ENCODE measurements at regions not wholly inside any gene's neighbourhood (a gene's known extent, or its start where the extent isn't known, plus 50 kb on each side); places are given as distances from the start of the nearest gene placed in this dataset.

- TF ChIP-seq CREB5 (CRISPR knock-in tag; IDR thresholded peaks at IDR 0.05; ENCODE audit: low read depth), result no peak
Observed at GRCh38 chr4:125832161-125832560, 517.4 kb downstream of the FAT4 start (continued).

- no peak for TF ChIP-seq ZFP30 (CRISPR knock-in tag; IDR thresholded peaks at IDR 0.05)
- no peak for TF ChIP-seq TCF4 (CRISPR knock-in tag; IDR thresholded peaks at IDR 0.05; ENCODE audit: borderline replicate concordance)
- no peak for TF ChIP-seq PPARA (CRISPR knock-in tag; IDR thresholded peaks at IDR 0.05; ENCODE audit: borderline replicate concordance)
- ATAC-seq, result peak; percentile 90
Observed at GRCh38 chr4:125836597-125837195, 521.9 kb downstream of the FAT4 start.

- peak; percentile 87 for TF ChIP-seq ISL1 (CRISPR knock-in tag; IDR thresholded peaks at IDR 0.05)
- TF ChIP-seq CREB5 (CRISPR knock-in tag; IDR thresholded peaks at IDR 0.05; ENCODE audit: low read depth), result no peak
- ATAC-seq, result peak; percentile 74; the same call in 2 of the 3 replicates
Observed at GRCh38 chr4:125837493-125838201, 522.9 kb downstream of the FAT4 start.

- TF ChIP-seq ZC3H10 (CRISPR knock-in tag; IDR thresholded peaks at IDR 0.05) (no peak), PATZ1 (CRISPR knock-in tag; IDR thresholded peaks at IDR 0.05; ENCODE audit: borderline replicate concordance) (no peak)
- no peak for ATAC-seq
Observed at GRCh38 chr4:125838202-125838601, 523.4 kb downstream of the FAT4 start.

GRCh38 chr4:125838924-125839323, 524.2 kb downstream of the FAT4 start:
- no peak for TF ChIP-seq TSHZ2 (CRISPR knock-in tag; IDR thresholded peaks at IDR 0.05)
- peak; percentile 55; the same call in 1 of the 2 replicates for TF ChIP-seq ISL1 (CRISPR knock-in tag; IDR thresholded peaks at IDR 0.05)
- TF ChIP-seq CSDC2 (CRISPR knock-in tag; IDR thresholded peaks at IDR 0.05), result no peak
- peak; percentile 77 for TF ChIP-seq TCF4 (CRISPR knock-in tag; IDR thresholded peaks at IDR 0.05; ENCODE audit: borderline replicate concordance)
- ATAC-seq, result peak; percentile 50; the same call in 1 of the 3 replicates

GRCh38 chr4:125843947-125844346, 529.2 kb downstream of the FAT4 start:
- TF ChIP-seq ZNF8 (CRISPR knock-in tag; IDR thresholded peaks at IDR 0.05), result no peak
- no peak for TF ChIP-seq ZNF70 (CRISPR knock-in tag; IDR thresholded peaks at IDR 0.05)
- TF ChIP-seq SNAI2 (CRISPR knock-in tag; IDR thresholded peaks at IDR 0.05), result no peak
- TF ChIP-seq ZC3H10 (CRISPR knock-in tag; IDR thresholded peaks at IDR 0.05), result no peak
- TF ChIP-seq ZFP3 (CRISPR knock-in tag; IDR thresholded peaks at IDR 0.05), result no peak
- TF ChIP-seq OSR1 (CRISPR knock-in tag; IDR thresholded peaks at IDR 0.05), result no peak
- no peak for TF ChIP-seq CREB5 (CRISPR knock-in tag; IDR thresholded peaks at IDR 0.05; ENCODE audit: low read depth)
- TF ChIP-seq CSRNP3 (CRISPR knock-in tag; IDR thresholded peaks at IDR 0.05), result no peak
- TF ChIP-seq RARB (CRISPR knock-in tag; IDR thresholded peaks at IDR 0.05), result no peak
- no peak for TF ChIP-seq ZNF565 (CRISPR knock-in tag; conservative IDR thresholded peaks at IDR 0.05; ENCODE audit: low read depth)
- TF ChIP-seq TOX (CRISPR knock-in tag; IDR thresholded peaks at IDR 0.05; ENCODE audit: borderline replicate concordance), result no peak
- ATAC-seq, result no peak
